NCI-H748 (cell line): ENCODE measurements at regions not wholly inside any gene's neighbourhood (a gene's known extent, or its start where the extent isn't known, plus 50 kb on each side); places are given as distances from the start of the nearest gene placed in this dataset.
A peak's percentile ranks its signal among the peaks of the same experiment; 100 is the strongest.

Source experiments
- DNase-seq: peaks from one replicate; lab custom pipeline; 2025; ENCODE audit not compliant: unreplicated experiment; lab: John Stamatoyannopoulos, UW

DNA sequence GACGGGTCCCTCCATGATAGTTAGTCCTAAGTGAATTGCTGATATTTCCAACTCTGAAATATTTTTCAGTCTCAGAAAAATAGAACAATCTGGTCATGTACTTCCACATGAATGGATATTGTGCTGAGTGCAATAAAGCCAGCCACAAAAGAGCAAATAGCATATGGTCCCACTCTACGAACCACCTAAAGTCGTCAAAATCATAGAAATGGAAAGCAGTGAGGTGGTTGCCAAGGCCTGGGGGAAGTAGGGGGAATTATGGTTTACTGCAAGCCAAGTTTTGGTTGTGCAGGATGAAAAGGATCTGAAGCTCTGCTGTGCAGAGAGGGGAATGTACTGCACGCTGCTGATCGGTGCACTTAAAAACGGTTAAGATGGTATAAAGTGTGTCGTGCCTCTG, 313.8 kb upstream of the ADARB2 start:
- no peak for DNase-seq

DNA sequence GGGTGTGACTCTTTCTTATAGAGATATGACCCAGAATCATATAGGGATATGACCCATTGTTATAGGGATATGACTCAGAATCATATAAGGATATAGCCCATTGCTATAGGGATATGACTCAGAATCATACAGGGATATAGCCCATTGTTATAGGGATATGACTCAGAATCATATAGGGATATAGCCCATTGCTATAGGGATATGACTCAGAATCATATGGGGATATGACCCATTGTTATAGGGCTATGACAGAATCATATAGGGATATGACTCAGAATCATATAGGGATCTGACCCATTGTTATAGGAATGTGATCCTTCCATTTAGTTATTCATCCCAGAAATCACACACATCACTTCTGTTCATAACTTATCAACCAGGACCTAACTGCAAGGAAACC, 312.2 kb upstream of the ADARB2 start:
- DNase-seq, result no peak

DNA sequence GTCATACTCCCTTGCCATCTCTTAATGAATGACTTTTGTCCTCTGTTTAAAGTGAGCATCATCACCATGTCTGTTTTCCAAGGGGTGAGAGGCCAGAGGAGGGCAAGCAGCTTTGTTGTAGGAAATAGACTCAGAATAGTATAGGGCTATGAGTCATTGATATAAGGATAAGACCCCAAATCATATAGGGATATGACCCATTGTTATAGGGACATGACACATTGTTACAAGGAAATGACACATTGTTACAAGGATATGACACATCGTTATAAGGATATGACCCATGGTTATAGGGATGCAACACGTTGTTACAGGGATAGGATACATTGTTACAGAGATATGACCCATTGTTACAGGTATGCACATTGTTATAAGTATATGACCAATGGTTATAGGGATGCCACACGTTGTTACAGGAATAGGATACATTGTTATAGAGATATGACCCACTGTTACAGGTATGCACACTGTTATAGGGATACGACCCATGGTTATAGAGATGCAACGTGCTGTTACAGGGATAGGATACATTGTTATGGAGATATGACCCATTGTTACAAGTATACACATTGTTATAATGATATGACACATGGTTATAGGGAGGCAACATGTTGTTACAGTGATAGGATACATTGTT, 311.1 kb upstream of the ADARB2 start:
- no peak for DNase-seq

DNA sequence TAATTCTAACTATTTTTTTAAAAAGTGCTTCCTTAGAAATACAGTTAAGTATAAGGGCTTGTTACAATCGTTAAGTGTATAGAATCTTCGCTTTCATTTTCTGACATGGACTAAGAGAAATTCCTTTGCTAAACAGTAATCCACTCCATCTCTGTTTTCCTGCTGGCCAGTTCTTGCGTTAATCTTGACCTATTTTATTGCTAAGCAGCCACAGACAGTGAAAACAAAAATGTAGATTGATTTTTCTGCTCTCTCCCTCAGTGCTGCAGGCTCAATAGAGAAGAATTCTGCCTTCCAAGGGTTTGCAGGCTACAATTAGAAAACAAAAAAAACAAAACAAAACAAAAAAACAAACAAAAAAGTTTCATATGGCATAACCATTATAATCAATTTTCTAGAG, 310.4 kb upstream of the ADARB2 start:
- DNase-seq, result no peak

DNA sequence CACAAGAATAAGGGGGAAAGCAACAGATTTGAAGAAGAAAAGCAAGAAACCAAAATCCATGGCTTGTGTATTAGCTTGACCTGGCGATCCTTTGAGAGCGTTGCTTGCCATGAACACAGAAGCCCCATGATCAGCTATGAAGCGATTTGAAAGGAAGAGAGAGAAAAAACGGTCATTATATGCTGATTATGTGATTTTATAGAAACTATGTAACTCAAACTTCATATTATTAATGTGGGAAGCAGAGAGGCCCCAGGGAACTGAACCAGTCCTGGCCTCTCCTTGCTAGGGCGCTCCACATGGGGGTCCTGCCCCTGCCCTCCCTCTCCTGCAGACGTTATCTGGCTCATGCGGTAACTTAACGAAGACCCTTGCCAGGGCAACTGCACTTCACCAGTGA, 306.1 kb upstream of the ADARB2 start:
- DNase-seq, result no peak

DNA sequence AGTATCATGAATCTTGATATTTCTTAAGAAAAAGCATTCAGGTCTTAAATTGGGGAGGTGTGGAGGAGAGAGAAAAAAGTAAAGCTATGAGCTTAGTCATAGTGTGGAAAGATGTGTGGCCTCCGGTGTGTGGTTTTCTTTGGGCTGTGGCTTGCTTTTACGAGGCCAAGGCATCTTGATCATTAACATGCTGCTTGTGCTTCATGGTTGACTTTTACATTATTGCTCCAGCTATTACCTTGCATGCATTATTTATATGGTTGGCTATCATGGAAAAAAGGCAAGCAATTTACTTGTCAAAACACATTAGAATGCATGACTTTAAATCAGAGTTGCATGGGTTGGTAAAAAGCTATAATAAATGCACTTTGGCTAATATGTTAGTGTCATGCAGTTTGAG, 300.7 kb upstream of the ADARB2 start:
- DNase-seq, result no peak

DNA sequence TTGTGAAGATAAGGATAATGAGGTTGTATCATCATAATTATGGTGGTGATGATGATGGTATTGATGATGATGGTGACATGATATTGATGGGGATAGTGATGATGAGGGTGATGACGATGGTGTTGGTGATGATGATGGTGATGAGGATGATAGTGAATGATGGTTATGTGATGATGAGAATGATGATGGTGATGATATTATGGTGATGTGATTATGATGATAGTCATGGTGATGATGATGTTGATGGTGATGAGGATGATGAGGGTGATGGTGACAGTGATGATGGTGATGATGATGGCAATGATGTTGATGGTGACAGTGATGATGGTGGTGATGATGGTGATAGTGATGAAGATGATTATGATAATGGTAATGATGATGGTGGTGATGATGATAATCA, 299.9 kb upstream of the ADARB2 start:
- DNase-seq, result no peak

DNA sequence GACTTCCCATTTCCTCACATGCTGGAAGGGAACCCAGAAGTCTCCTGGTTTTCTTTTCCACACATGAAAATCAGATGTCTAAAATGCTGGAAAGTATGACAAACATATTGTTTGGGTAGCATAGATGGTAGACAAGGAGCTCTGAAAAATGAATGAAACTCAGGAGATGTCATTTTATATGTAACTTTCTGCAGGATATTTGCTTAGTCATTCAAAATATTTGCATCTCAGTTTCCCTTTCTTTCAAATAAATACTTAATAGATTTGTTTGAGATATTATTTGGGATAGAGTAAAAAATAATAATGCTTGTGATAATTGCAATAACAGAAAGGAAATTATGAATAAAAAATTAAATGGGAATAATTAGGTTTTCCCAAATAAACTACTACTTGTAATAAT, 298.9 kb upstream of the ADARB2 start:
- no peak for DNase-seq

DNA sequence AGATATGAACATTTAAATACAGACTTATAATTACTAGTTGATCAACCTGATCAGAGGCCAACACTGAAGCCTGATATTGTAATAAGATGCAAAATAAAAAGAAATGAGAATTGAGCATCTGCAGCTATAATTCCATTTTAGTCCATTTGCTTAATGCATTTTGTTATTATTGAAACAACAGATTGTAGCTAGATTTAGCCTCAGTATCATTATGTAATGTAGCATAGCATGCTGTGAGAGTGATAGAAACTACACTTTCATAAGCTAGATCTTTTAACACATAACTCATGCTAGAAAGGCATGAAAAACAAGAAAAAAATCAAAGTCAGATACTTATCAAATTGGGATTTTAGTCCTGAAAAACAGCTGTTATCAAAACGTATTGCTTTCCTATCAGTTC, 292.7 kb upstream of the ADARB2 start:
- DNase-seq, result no peak

DNA sequence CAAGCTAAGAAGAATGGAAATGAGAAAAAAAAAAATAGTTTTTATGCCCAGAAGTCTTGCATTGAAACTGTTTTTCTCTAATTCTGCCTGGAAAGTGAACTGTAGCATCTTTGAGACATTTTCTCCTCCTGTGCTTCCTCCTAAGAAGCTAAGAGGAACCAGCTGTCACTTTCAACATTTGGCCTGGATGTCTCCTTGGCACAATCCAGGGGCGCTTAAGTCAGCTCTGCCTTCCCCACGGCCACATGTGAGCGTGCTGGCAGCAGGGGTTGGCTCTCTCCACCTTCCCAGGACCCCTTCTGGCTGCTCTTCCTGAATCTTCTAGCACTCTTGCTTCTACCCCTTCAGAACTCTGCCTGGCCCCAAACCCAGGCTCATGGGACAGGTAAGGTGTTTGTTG, 289.6 kb upstream of the ADARB2 start:
- no peak for DNase-seq

DNA sequence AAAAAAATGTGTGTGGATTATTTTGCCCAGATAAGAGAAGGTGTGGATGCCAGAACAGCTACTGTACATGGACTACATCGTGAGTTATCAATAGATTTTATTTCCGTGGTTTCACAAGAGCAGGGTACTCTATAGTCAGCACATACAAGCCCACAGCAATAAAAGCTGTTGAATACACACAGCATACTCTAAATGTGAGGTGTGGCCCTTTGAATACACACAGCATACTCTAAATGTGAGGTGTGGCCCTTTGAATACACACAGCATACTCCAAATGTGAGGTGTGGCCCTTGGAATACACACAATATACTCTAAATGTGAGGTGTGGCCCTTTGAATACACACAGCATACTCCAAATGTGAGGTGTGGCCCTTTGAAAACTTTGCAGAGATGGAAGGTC, 287.4 kb upstream of the ADARB2 start:
- peak; percentile 89 for DNase-seq

DNA sequence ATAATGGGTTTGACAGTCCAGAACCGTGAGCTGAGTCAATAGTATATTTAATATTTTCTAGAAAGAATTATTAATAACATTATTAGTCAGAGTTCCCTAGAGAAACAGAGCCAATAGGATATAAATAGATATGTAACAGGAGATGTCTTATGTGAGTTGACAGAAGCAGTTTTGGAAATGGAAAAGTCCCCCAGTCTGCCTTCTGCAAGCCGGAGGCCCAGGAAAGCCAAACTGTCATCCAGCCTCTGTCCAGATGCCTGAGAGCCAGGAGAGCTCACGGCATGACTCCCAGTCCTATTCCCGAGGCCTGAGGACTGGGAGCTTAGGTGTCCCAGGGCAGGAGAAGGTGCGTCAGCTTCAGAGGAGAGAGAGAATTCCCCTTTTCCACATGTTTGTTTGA, 286.4 kb upstream of the ADARB2 start:
- no peak for DNase-seq

DNA sequence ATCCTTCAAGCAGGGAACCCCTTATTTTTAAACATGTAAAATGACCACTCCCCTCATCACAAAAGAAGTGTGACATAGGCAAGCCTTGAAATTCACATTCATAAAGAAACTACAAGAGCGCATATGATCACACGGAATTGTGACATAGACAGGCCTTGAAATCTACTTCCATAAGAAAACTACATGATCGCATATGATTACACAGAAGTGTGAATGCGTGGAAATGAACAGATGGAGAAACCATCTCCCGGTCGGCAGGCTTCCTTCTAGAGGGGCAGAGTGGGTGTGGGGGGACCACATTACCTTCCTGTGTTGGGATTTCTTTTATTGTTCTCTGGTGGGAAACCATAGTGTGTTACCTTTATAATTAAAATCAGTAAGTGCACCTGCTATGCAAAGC, 285.1 kb upstream of the ADARB2 start:
- no peak for DNase-seq

DNA sequence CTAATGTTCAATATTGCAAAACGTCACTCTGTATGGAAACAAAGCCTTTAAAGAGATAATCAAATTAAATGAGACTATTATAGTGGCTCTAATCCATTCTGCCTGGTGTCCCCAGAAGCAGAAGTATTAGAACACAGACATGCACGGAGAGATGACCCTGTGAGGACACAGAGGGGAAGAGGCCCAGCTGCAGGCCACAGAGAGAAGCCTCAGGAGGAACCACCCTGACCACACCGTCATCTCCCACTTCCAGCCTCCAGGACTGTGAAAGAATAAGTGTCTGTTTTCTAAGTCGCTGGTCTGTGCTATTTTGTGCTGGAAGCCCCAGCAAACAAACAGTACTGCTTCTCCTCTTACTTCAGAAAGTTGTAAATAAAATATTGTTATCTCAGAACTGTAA, 283.5 kb upstream of the ADARB2 start:
- DNase-seq, result no peak

DNA sequence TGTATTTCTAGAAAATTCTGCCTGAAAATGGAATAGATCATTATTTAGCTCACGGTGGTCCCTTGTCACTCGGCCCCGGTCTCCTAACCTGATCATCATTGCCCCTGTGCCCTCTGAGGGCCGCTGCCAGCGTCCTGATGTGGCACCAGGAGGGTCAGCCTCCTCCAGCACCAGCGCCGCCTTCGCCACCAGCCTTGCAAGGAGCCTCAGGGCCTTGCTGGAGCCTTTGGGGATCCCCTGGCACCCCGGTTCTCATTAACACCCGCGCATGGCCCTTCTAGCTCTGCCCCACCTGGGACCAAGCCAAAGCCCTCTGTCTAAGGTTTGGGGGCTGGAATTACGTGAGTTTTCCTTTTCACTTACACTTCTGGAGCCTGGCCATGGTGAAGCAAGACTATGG, 282.5 kb upstream of the ADARB2 start:
- DNase-seq, result no peak

DNA sequence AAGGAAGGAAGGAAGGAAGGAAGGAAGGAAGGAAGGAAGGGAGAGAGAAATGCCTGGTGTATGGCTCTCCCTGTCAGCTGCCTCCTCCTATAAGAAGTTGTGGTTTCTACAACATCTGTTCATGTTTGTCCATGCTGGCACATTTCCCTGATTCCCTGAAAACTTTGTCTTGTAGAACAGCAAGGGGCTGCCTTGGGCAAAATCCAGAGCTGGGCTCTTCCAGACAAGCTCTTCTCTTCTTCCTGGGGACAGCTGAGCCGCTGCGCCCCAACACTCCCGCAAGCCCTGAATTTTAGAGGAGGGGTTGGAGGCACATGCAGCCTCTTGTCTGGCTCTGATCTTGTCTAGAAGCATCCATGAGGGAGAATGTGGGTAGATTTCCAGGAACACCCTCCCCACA, 282.0 kb upstream of the ADARB2 start:
- no peak for DNase-seq

DNA sequence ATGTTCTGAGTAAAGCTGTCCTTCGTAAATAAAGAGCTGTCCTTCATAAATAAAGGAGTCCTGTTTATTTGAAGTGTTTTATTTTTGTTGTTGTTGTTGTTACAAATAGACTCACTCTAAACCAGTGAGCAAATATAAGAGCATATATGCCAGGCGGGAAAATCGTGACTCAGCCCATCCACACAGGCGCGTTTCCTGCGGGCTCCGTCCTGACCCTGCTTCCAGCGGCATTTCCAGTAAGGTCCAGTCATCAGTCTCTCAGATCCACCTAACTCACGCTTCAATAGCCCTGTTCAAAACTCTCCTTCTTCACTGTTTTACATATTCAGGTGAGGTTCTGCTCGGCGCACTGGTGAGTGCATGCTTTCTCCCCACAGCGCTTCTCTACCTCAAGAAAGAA, 277.2 kb upstream of the ADARB2 start:
- DNase-seq, result no peak

DNA sequence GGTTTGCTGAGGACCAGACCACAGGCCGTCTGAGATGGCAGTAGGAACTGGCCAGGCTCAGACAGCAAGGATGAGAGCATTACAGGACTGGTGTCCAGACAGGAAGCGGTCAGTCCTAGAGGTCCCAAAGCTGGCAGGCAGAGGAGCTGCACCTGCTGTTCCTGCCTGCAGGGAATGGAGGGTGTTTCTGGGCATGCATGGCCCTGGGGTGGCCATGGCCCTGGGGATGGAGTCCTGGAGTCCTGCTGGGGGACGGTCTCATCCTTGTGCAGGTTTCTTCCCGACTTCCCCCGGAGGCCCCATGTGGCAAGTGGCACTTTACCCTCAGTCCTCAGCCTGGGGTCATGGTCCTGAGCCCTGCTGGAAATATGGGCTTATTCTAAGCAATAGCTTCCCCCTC, 274.9 kb upstream of the ADARB2 start:
- no peak for DNase-seq

DNA sequence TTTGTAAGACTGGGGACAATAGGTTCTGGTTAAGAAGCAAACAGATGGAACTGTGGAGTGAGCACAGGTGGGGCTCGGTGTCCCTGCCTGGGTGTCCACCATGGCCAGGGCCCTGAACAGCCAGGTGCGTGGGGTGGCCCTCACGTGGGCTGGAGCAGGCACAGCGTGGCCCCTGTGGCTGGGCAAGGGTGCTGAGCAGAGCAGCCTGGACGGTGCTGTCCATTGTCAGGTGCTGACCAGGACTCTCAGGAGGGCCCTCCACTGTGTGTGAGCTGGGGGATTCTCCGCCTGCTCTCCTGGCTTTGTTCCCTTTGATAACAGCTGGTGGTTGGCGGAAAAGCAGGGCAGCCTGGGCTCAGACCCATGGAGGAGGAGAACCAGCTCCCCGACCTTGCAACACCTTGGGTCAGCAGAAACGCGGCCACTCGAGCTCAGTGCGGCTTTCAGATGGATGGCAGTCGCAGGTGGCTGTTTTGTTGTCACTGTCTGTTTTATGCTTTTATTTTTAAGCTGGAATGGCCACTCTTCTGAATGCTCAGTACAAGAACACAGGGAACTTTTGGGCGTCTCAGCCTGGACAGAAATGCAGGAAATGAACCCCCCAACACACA, 273.9 kb upstream of the ADARB2 start:
- no peak for DNase-seq

DNA sequence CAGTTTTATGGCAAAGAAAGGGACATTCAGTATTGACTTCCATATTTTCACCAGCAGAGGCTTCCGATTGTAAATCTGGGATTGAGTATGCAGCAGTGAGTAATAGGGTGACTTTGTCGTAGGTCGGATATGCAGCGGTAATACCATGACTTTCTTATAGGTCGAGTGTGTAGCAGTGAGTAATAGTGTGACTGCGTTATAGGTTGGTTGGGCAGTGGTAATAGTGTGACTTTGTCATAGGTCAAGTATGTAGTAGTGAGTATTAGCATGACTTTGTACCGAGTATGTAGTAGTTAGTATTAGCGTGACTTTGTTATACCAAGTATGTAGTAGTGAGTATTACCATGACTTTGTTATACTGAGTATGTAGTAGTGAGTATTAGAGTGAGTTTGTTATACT, 268.2 kb upstream of the ADARB2 start:
- no peak for DNase-seq

DNA sequence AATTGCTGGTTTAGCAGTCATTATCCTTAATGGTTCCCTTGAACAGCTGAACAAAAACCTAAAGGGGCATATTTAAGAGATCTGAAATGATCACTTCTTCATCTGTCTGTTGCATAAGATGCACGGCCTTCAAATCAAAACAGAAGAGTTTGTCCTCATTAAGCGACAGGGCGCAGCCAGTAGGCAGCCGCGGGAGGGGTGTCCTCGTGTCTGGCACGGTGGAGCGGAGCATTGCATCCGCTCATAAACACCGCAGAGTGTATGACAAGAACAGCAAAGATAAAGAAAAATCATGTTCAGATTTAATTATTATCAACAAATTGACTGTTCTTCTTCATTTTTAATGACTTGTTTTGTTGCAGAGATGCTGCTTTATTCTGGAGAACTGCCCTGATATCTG, 255.6 kb upstream of the ADARB2 start:
- DNase-seq, result no peak

DNA sequence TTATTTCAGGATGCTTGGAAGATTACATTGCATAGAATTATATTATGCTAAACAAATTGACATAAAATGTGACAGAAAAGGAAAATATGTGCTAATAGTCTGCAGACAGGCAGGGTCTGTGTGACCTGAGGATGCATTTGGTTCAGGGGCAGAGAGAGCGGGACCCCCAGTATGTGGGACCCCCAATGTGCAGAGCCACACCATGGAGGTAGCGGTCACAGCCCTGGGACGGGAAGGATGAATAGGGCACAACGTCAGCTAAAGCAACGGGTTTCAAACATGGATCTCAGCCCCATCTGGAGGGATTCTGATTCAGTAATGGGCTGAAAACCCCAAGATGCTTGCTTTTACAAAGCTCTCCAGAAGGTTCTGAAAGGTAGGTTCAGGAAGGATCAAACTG, 251.8 kb upstream of the ADARB2 start:
- no peak for DNase-seq

DNA sequence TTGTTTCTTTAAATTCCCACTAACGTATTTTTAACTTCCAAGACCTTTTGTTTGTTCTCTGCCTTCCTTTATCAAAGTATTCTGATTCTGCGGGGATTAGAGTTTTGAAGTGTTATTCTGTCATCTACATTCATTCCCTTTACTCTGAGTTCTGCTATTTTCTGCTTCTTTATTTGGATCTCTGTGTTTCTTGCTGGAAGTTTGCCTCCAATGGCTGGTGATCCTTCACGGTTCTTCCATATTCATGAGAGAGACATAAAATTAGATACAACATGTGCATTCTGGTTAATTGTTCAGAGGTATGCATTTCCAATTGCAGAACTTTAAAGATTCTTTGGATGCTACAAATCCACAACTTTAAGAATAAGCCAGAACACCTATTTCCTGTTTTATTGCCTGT, 244.7 kb upstream of the ADARB2 start:
- no peak for DNase-seq
